IPS-18a (cell line): ENCODE measurements at regions not wholly inside any gene's neighbourhood (a gene's known extent, or its start where the extent isn't known, plus 50 kb on each side); places are given as distances from the start of the nearest gene placed in this dataset.

Experiments
- H3K27ac ChIP-seq: one replicate; pipeline ENCODE4 v1.5.1; 2013; ENCODE audit warnings: low read length
- H3K27me3 ChIP-seq: one replicate; pipeline ENCODE4 v1.6.1; 2013; ENCODE audit warnings: mild to moderate bottlenecking, low read length; ENCODE audit not compliant: control insufficient read depth, insufficient read depth
- H3K36me3 ChIP-seq: one replicate; pipeline ENCODE4 v1.6.1; 2013; ENCODE audit warnings: low read depth, low read length; ENCODE audit not compliant: control insufficient read depth
- H3K4me1 ChIP-seq: one replicate; pipeline ENCODE4 v1.6.1; 2013; ENCODE audit warnings: low read depth, low read length; ENCODE audit not compliant: control insufficient read depth
- H3K4me3 ChIP-seq: one replicate; pipeline ENCODE4 v1.5.1; 2013; ENCODE audit warnings: low read length
- H3K9ac ChIP-seq: one replicate; pipeline ENCODE4 v1.6.1; 2013; ENCODE audit warnings: mild to moderate bottlenecking, low read length, moderate library complexity
- H3K9me3 ChIP-seq: one replicate; pipeline ENCODE4 v1.6.1; 2013; ENCODE audit warnings: low read depth, low read length; ENCODE audit not compliant: control insufficient read depth

DNA sequence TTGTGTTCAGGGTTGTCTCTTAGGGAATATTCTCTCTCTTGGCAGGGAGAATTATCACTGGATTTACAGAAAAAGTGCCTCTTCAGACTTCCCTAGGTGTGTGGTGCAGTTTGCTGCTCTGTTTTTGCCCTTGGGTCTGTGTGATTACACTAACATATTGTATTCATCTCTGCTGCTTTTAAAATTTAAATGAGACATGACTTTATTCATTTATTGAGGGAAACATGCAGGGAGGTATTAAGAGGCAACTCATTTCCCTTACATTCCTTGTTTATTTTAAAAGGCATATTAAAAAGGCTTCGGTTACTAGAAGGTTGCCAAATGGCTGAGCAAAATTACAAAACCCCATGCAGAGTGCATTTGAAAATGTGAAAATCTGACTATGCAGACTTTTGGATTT is 135.1 kb upstream of the GEMIN8 start:
- Histone ChIP-seq H3K9me3 (no peaks in the 10 kb centered on the region), H3K4me3 (no peak overlapping the region), H3K36me3 (no peaks in the 10 kb centered on the region), H3K27me3 (no peaks in the 10 kb centered on the region), H3K9ac (no peak overlapping the region), H3K27ac (no peak overlapping the region), H3K4me1 (no peaks in the 10 kb centered on the region)

DNA sequence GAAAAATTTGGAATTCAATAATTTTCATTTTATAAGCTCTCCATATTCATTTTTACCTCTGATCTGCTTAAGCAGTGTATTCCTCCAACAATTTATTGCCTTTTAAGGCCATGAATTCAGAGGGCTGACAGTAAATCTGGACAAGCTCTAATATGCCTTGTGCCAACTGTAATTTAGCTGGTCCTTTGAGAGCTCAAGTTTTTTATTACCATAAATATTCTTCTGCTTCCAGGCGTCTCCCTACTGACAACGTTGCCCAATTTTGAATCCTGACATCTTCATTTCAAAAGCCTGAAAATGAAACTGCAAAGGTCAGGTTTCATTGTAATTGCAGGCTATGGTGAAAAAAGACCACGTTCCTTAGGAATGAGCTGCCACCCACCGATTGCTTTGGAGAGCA is 95.8 kb upstream of the GEMIN8 start:
- Histone ChIP-seq H3K4me3 (no peak overlapping the region), H3K36me3 (no peaks in the 10 kb centered on the region), H3K4me1 (no peaks in the 10 kb centered on the region), H3K9me3 (no peaks in the 10 kb centered on the region), H3K9ac (no peak overlapping the region), H3K27ac (no peak overlapping the region), H3K27me3 (no peaks in the 10 kb centered on the region)

DNA sequence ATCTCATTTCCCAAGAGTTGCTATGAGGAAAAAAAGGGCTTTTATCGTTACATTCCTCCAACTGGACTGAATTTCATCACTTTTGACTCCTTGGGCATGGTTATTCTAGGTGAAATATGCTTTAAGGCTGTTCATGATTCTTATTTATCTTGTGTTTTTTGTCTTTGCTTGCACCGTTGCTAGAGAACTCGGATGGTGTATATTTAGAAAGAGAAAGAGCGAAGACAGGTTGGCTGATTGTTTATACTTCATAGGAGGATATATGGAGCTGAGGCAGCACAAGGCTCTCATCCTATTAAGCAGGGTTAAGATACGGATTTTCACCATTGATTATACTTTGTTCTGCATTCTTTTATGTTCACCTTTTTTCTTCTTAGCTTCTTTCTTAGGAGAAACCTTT is 94.9 kb upstream of the GEMIN8 start:
- H3K27ac ChIP-seq, result no peak overlapping the region
- no peaks in the 10 kb centered on the region for H3K27me3 ChIP-seq
- H3K9me3 ChIP-seq, result no peaks in the 10 kb centered on the region
- no peak overlapping the region for H3K9ac ChIP-seq
- H3K4me1 ChIP-seq, result no peaks in the 10 kb centered on the region
- H3K4me3 ChIP-seq, result no peak overlapping the region
- no peaks in the 10 kb centered on the region for H3K36me3 ChIP-seq

DNA sequence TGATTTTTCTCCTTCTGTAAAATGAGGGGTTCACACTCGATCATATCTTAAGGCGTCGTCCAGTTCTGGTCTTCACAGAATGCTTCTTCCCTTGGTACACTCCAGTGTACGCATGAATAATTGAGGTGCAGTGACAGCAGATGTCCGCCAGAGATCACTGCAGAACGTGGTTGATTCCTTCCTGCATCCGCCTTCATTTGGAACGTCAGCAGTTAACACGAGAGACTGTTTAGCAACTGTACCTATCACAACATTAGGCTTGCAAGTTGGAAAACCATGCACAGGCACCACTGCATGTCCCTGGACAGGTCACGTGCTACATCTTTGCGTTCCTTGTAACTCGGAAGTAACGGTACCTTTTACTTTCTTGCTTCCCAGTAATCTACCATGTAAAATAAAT is 66.0 kb upstream of the GEMIN8 start:
- Histone ChIP-seq H3K9me3 (no peaks in the 10 kb centered on the region), H3K36me3 (no peaks in the 10 kb centered on the region), H3K27me3 (no peaks in the 10 kb centered on the region), H3K9ac (no peak overlapping the region), H3K4me1 (no peaks in the 10 kb centered on the region), H3K27ac (no peak overlapping the region), H3K4me3 (no peak overlapping the region)

DNA sequence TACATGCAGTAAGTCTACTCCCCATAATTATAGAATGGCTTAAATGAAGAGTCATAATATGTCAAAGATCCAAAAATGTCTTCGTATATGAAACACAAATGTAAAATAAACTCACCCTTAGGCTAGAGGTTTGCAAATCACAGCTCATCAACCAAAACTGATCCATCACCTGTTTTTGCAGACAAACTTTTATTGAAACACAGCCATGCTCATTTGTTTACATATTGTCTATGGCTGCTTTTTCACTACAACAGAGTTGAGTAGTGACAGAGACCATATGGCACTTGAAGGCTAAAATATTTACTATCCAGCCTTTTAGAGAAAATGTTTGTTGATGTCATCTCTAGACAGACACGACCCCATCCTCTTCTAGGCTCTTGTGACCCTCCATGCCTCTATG is 64.5 kb upstream of the GEMIN8 start:
- no peak overlapping the region for H3K9ac ChIP-seq
- H3K4me3 ChIP-seq, result no peak overlapping the region
- H3K9me3 ChIP-seq, result no peaks in the 10 kb centered on the region
- no peak overlapping the region for H3K27ac ChIP-seq
- no peaks in the 10 kb centered on the region for H3K4me1 ChIP-seq
- no peaks in the 10 kb centered on the region for H3K36me3 ChIP-seq
- no peaks in the 10 kb centered on the region for H3K27me3 ChIP-seq

DNA sequence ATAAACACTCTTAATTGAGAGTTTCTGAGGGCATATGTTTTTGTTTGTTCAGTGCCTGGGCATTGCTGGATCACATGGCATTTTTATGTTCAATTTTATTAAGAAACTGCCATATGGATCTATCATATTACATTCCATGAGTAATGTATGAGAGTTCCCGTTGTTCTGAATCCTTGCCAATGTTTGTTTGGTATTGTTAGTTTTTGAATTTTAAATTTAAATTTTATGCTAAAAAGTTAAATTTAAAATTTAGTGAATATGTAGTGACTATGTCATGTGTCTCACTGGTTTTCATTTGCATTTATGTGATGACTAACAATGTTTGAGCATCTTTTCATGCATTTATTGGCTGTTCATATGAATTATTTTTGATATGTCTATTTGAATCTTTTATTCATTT is 54.8 kb upstream of the GEMIN8 start:
- no peaks in the 10 kb centered on the region for H3K9me3 ChIP-seq
- no peaks in the 10 kb centered on the region for H3K36me3 ChIP-seq
- no peak overlapping the region for H3K4me3 ChIP-seq
- H3K4me1 ChIP-seq, result no peaks in the 10 kb centered on the region
- H3K27me3 ChIP-seq, result no peaks in the 10 kb centered on the region
- H3K9ac ChIP-seq, result no peak overlapping the region
- H3K27ac ChIP-seq, result no peak overlapping the region

DNA sequence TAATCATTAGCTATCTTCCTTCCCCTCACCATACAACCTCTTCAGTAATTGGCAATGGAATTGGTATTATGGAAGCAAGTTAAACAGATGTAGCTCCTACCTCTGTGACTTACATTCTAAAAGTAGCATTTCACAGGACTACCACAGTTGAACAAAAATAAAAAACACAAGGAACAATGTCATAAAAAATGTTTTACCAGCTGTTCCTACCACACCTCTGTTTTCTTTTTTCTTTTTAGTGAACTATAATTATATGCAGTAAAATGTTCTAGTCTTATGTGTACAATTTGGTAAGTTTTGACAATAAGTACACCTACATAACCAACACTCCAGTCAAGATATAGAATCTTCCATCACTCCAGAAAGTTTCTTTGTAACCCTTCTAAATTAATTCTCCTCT is 54.1 kb upstream of the GEMIN8 start:
- no peaks in the 10 kb centered on the region for H3K36me3 ChIP-seq
- H3K4me1 ChIP-seq, result no peaks in the 10 kb centered on the region
- no peaks in the 10 kb centered on the region for H3K9me3 ChIP-seq
- H3K9ac ChIP-seq, result no peak overlapping the region
- H3K27ac ChIP-seq, result no peak overlapping the region
- H3K4me3 ChIP-seq, result no peak overlapping the region
- H3K27me3 ChIP-seq, result no peaks in the 10 kb centered on the region

DNA sequence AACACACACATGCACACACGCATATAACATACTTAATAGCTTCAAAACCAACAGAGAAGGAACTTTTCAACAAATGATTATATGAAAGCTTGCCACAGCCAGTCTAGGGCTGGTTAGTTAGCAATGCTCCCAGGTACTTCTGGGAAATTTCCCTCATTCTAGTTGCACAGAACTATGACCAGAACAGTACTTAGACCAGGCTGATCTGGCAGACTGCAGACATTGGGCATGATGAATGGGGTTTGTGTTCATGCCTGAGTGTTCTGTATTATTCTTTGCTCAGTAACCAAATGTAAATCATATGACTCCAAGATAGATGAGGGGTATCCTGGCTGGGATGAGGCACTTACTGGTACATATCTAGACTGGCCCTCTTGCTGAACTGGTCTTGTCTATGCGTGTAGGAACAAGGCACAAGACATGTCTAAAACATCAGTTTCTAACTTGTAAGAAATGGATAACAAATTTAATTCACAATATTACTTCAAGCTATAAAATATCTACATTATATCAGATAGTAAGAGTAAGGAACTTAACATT is 50.3 kb upstream of the GEMIN8 start:
- Histone ChIP-seq H3K4me1 (no peaks in the 10 kb centered on the region), H3K4me3 (no peak overlapping the region), H3K27me3 (no peaks in the 10 kb centered on the region), H3K9ac (no peak overlapping the region), H3K9me3 (no peaks in the 10 kb centered on the region), H3K27ac (no peak overlapping the region), H3K36me3 (no peaks in the 10 kb centered on the region)
